GM23248 (cell line): ENCODE measurements at regions not wholly inside any gene's neighbourhood (a gene's known extent, or its start where the extent isn't known, plus 50 kb on each side); places are given as distances from the start of the nearest gene placed in this dataset.

Experiments
- EZH2 ChIP-seq: fragments of 200-600 bp; sonication (generic); IDR thresholded peaks from 2 replicates; pipeline ENCODE4 v1.6.1; 2018; ENCODE audit warnings: antibody characterized with exemption, mild to moderate bottlenecking; ENCODE audit not compliant: insufficient read depth, poor library complexity, severe bottlenecking
- EZH2phosphoT487 ChIP-seq: fragments of 200-600 bp; sonication (generic); IDR thresholded peaks from 2 replicates; pipeline ENCODE4 v1.6.1; 2018; ENCODE audit warnings: antibody characterized with exemption, moderate library complexity, mild to moderate bottlenecking, low read depth; ENCODE audit not compliant: insufficient read depth

DNA sequence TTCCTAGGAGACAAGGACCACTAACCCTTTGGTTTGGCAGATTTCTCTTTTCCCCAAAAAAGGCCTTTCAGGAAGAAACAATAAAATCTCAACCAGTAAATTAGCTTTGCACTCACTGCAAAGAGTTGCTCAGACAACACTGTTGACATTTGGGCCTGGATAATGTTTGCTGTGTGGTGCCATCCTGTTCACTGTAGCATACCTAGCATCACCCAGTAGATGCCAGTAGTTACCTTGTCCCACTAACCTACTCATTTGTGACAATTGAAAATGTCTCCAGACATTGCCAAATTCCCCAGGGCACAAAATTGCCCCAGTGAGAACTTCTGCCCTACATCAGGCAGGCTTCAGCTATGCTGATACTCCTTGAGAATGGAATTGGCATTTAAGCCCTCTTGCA is 177.0 kb upstream of the ERCC4 start:
- no peak for TF ChIP-seq EZH2phosphoT487
- no peak for TF ChIP-seq EZH2
